IPS-11a (cell line): ENCODE measurements at regions not wholly inside any gene's neighbourhood (a gene's known extent, or its start where the extent isn't known, plus 50 kb on each side); places are given as distances from the start of the nearest gene placed in this dataset.

Experiments
- H3K4me3 ChIP-seq: one replicate; pipeline ENCODE4 v1.5.1; 2013; ENCODE audit warnings: low read depth, low read length, control low read depth

DNA sequence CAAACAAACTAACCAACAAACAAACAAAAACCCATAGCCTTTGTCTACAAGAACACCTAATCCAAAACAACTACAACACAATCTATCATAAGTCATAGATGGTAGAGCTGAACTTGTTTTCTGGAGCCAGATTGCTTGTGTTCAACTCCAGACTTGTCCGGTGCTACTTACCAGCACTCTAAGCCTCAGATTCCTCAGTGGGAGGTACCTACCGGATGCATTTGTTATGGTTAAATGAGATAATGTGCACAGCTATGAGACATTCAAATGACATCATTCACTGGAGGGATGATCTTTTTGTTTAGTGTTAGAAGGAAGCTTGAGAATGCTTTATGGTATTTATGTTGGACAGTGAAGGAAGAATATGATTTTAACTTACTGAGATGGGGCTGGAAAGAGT is 592.9 kb upstream of the C9orf72 start:
- H3K4me3 ChIP-seq: no peak overlapping the region

- no peak overlapping the region for H3K4me3 ChIP-seq
Measured at GRCh38 chr9:28177142-28177541, 603.9 kb upstream of the C9orf72 start.

GRCh38 chr9:28177925-28178324 is 604.6 kb upstream of the C9orf72 start:
- no peak overlapping the region for H3K4me3 ChIP-seq

DNA sequence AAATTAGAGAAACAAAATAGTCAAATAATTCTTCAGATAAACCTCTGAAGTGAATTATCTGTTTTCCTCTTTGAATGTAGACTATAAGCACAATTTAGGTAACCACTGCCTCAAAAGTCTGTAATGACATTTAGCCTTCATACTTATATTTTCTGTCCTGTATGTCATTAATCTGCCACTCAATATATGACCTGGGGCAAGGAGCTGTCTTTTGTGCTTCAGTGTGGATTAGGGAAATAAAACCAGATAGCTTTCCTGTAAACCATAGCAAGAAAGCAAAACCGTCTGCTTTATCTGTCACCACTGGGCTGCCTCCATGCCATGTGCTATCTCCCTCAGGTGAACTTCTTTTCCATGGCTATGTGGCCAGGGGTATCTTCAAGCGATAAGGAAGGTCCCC is 606.6 kb upstream of the C9orf72 start:
- H3K4me3 ChIP-seq: no peak overlapping the region

- H3K4me3 ChIP-seq: no peak overlapping the region
Measured at GRCh38 chr9:28190981-28191380, 617.7 kb upstream of the C9orf72 start.

GRCh38 chr9:28197653-28198052 is 624.4 kb upstream of the C9orf72 start:
- no peak overlapping the region for H3K4me3 ChIP-seq

GRCh38 chr9:28203036-28203435 is 629.8 kb upstream of the C9orf72 start:
- H3K4me3 ChIP-seq: no peak overlapping the region

- no peak overlapping the region for H3K4me3 ChIP-seq
Measured at GRCh38 chr9:28206280-28206679, 633.0 kb upstream of the C9orf72 start.

DNA sequence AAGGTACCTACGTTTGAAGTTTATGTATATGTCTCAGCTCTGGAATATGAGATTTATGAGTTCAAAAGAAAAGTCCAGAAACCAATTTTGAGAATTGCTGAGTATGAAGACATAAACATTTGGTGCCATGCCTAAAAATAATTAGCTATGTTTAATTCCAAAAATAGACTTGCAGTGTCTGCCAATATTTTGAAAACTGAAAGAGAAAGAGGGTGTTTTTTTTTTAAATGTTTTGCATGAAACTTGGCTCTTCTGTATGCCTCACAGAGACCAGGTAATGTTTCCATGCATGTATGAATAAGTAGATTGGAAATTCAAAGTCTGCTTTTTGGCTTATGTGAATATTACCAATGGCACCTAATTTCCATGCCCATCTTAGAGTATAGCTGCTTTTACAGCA is 634.4 kb upstream of the C9orf72 start:
- H3K4me3 ChIP-seq: no peak overlapping the region

GRCh38 chr9:28209130-28209529 is 635.8 kb upstream of the C9orf72 start:
- no peak overlapping the region for H3K4me3 ChIP-seq

- no peak overlapping the region for H3K4me3 ChIP-seq
Measured at GRCh38 chr9:28212979-28213378, 639.7 kb upstream of the C9orf72 start.

DNA sequence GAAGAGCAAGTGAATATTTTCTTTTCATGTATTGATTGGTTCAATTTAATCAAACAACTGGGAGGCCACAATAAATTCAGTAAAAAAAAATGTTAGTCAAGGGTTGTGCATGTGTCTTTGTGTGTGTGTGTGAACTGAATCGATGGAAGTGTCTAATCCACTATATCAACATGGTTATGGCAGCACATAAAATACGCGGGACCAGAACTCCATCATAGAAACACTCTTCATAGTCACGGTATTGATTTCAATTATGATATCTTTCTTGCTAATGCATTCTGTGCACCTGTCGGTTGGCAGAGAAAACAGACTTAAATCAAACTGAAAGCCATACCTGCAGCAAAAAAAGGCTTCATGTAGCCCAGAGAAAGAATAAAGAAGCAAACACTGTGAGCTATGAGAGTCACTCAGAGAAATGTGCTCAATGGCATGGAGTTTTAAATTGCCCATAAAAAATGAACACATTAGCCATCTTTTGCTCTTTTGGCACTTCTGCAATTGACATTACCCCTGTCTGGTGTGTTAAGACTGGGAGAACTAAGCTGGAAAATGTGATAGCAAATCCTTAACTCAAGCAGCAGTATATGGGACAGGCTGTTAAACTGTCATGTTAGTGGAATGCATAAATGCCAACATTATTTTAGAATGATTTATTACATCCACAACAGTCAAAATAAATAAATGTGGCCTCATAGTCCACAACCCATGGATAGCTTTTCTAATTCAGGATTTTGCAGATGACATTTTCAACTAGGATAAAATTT is 642.4 kb upstream of the C9orf72 start:
- no peak overlapping the region for H3K4me3 ChIP-seq

GRCh38 chr9:28232686-28233085 is 659.4 kb upstream of the C9orf72 start:
- no peak overlapping the region for H3K4me3 ChIP-seq

- no peak overlapping the region for H3K4me3 ChIP-seq
Measured at GRCh38 chr9:28234133-28234893, 661.0 kb upstream of the C9orf72 start.

DNA sequence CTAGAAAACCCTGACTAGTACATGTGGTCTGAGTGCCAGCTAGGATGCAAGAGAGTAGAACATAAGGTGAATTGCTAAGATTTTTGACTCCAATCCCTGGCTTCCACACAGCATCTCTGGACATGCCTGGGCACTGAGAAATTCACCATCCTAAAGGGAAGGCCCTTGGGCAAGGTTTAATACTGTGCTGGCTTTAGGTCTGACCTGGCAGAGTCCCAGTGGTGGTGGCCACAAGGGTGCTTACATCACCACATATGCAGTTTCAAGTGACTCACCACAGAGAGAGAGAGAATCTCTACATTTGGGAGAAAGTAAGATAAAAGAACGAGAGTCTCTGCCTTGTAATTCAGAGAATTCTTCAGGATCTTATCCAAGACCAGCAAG is 661.6 kb upstream of the C9orf72 start:
- H3K4me3 ChIP-seq: no peak overlapping the region

GRCh38 chr9:28249424-28249823 is 676.1 kb upstream of the C9orf72 start:
- H3K4me3 ChIP-seq: no peak overlapping the region

DNA sequence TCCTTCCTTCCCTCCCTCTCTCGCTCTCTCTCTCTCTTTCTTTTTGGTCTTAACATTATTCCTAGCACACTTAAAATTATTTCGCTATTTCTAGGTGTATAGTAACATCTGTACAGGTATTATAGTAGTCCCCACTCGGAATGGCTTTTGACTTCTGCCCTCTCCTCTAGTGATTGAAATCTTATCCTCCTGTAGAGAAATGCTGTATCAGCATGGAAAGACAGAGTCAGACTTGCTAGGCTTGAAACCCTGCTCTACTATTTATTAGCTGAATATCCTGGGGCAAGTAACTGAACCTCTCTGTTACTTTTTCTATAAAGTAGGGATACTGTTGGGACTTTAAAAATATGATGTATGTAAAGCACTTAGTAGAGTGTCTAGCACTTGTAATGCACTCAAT is 681.9 kb upstream of the C9orf72 start:
- no peak overlapping the region for H3K4me3 ChIP-seq

GRCh38 chr9:28260330-28260729 is 687.0 kb upstream of the C9orf72 start:
- H3K4me3 ChIP-seq: no peak overlapping the region

DNA sequence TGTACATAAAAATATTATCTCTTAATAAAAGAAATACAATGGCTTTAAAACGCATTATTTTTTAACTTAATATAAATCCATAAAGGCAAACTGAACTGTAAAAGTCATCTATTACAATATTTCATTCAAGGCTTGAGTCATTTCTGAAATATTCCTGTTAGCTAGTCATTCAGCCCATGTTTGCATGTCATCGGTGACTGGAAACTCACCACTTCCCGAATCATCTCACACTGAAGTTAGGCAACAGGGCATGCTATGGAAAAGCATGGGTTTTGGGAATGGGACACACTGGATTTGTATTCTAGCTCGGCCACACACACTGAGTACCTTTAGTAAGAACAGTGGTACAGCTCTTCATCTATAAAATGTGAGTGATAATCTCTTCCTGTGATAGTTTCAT is 691.1 kb upstream of the C9orf72 start:
- H3K4me3 ChIP-seq: no peak overlapping the region

DNA sequence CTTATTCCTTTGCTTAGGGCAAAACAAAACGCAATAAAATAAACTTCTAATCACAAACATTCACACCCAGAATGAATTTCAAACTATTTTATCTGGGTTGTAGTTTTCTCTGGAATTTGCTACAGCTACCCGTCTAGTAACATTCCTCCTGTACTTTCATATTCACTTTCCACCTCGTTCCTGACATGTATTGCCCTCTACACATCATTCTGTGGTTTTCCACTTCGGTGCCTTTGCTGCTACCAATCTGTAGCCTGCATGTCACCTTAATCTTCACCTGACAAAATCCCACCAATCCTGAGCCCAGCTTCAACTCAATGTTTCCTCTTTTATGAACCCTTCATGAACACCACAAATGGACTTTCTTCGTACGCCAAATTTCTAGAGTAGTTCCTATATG is 694.1 kb upstream of the C9orf72 start:
- no peak overlapping the region for H3K4me3 ChIP-seq

GRCh38 chr9:28270156-28270555 is 696.9 kb upstream of the C9orf72 start:
- H3K4me3 ChIP-seq: no peak overlapping the region

DNA sequence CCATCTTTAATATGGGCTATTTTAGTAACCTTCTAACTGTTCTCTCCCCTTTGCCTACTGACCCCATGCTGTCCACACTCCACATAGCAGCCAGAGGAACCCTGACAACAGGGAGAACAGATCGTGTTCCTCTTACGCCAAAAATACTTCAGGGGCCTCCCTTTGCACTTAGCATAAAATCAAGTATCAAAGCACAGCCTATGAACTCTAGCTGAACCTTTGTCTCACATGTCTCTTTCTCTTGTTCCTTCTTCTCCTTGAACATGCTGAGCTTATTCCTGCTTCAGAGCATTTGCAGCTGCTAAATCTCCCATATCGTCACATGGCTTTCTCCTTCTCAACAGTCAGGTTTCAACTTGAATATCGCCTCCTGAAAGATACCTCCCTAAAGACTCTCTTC is 698.8 kb upstream of the C9orf72 start:
- H3K4me3 ChIP-seq: no peak overlapping the region

- H3K4me3 ChIP-seq: no peak overlapping the region
Measured at GRCh38 chr9:28287455-28287854, 714.2 kb upstream of the C9orf72 start.
